Activated naive CD4-positive, alpha-beta T cell treated with anti-CD3 and anti-CD28 coated beads for 36 hours (primary cell): ENCODE measurements at regions not wholly inside any gene's neighbourhood (a gene's known extent, or its start where the extent isn't known, plus 50 kb on each side); places are given as distances from the start of the nearest gene placed in this dataset.

Source experiments
- CTCF ChIA-PET: fragments of 350-600 bp; sonication (Branson Sonifier 250); formaldehyde crosslinking; loops from one replicate; lab custom pipeline; 2021; ENCODE audit warnings: antibody characterized with exemption; lab: Charles Lee
- DNase-seq: peaks from one replicate; pipeline ENCODE4 v3.0.0-alpha.2; 2020
- H3K27ac Mint-ChIP-seq: one replicate; pipeline ENCODE4 v1.8.0; 2021; ENCODE audit warnings: mild to moderate bottlenecking, mixed read lengths
- H3K27me3 Mint-ChIP-seq: one replicate; pipeline ENCODE4 v1.8.0; 2021; ENCODE audit warnings: low read depth, mixed read lengths
- H3K36me3 Mint-ChIP-seq: one replicate; pipeline ENCODE4 v1.8.0; 2021; ENCODE audit warnings: low read depth, mixed read lengths
- H3K4me1 Mint-ChIP-seq: one replicate; pipeline ENCODE4 v1.8.0; 2021; ENCODE audit warnings: low read depth, mixed read lengths
- H3K4me3 Mint-ChIP-seq: one replicate; pipeline ENCODE4 v1.8.0; 2021; ENCODE audit warnings: mild to moderate bottlenecking, moderate library complexity, mixed read lengths
- H3K9me3 Mint-ChIP-seq: one replicate; pipeline ENCODE4 v1.8.0; 2021; ENCODE audit warnings: mixed read lengths
- intact Hi-C: fragments of 100-400 bp; cut with micrococcal nuclease; formaldehyde crosslinking; loops from one replicate; pipeline ENCODE4 v1.15.1; 2023

DNA sequence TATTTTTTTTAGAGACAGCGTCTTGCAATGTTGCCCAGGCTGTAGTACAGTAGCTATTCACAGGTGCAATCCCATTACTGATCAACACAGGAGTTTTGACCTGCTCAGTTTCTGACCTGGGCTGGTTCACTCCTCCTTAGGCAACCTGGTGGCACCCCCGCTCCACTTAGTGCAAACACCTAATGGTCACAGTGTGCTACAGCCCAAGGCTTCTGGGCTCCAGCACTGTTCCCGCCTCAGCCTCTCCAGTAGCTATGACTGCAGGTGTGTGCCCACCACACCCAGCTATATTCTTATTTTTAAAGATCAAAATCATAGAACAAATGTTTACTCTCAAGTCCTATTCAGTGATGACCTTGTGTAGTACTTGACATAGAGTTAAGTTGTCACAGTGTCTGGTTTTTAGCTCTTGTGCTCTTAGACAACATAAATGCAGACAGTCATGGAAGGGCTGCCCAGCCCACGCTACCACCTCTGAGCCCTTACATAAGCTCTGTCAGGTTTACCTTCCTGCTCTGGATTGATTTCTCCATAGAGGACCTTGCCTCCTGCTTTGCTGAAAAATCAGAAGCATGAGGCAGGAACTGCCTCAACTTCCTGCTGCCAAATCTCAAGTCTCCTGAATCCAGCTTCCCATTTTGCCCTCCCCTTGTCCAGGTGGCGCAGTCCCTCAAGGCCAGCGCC is 82.2 kb upstream of the SLC1A4 start:
- Mint-ChIP-seq H3K36me3 (no peaks in the 10 kb centered on the region), H3K27me3 (peaks cover 3% of the 10 kb centered on the region), H3K27ac (no peak overlapping the region), H3K4me3 (no peak overlapping the region), H3K4me1 (peaks cover 2% of the 10 kb centered on the region), H3K9me3 (no peaks in the 10 kb centered on the region)
- intact Hi-C loops: no loop called here
- CTCF ChIA-PET: interaction anchor here (0.6 to 1.3 kb wide), 5 partner anchors 9 to 1044 kb away, joined by 3 to 6 read pairs (median 4); no protein-coding TSS in a partner anchor
- DNase-seq: no peak

DNA sequence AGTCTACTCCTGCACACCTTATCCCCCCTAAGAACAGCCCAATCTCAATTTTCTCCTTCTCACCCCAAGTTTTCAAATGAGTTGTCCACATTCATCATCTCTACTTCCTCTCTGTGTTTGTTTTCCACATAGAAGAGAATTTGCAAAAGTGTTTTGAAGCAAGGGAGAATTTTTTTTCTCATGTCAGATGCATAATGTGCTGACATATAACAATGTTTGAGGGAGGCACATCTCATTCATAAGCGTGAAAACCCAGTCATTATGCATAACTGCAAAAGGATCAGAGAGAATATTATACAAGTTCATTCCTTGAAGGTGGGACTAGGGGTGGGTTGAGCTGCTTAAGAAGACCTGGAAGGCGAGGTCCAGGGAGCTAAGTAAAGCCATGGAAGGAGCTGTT is 80.8 kb upstream of the SLC1A4 start:
- intact Hi-C loops: no loop called here
- Mint-ChIP-seq H3K27ac (no peak overlapping the region), H3K9me3 (no peaks in the 10 kb centered on the region), H3K4me3 (no peak overlapping the region), H3K27me3 (peaks cover 3% of the 10 kb centered on the region), H3K36me3 (no peaks in the 10 kb centered on the region), H3K4me1 (peaks cover 8% of the 10 kb centered on the region)
- no peak for DNase-seq
- CTCF ChIA-PET: interaction anchor here (0.7 kb wide), 1 partner anchor 9 kb away, joined by 3 read pairs; no protein-coding TSS in a partner anchor

- peaks cover 9% of the 10 kb centered on the region for H3K4me1 Mint-ChIP-seq
- H3K27me3 Mint-ChIP-seq: peaks cover 3% of the 10 kb centered on the region
- CTCF ChIA-PET: no interaction called here
- H3K27ac Mint-ChIP-seq: no peak overlapping the region
- H3K36me3 Mint-ChIP-seq: no peaks in the 10 kb centered on the region
- intact Hi-C loops: no loop called here
- DNase-seq: no peak
- H3K9me3 Mint-ChIP-seq: no peaks in the 10 kb centered on the region
- H3K4me3 Mint-ChIP-seq: no peak overlapping the region
These were observed 78.7 kb upstream of the SLC1A4 start for GRCh38 chr2:64910523-64910922.

DNA sequence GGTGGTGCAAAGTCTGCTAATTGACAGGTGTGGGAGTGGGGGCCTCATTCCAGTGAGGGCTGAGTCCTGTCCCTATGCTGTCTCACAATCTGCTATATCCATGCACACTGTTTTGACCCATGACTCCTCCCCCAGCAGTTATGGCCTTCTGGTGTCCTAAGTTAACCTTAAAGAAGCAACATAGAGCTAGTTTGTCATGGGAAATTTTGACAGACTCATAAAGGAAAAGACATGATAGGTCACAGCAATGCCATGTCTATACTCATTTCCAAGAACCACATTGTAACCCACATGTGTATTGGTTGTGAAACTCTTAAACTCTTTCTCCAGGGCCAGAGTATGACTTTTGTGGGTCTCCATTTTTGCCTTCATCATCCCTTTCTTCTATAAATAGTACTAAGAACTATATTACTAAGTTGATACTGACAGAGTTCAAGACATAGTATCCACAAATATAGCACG is 78.2 kb upstream of the SLC1A4 start:
- CTCF ChIA-PET: no interaction called here
- Mint-ChIP-seq H3K4me1 (peaks cover 9% of the 10 kb centered on the region), H3K9me3 (no peaks in the 10 kb centered on the region), H3K36me3 (no peaks in the 10 kb centered on the region), H3K27ac (no peak overlapping the region), H3K27me3 (peaks cover 3% of the 10 kb centered on the region), H3K4me3 (no peak overlapping the region)
- intact Hi-C loops: no loop called here
- DNase-seq: no peak

DNA sequence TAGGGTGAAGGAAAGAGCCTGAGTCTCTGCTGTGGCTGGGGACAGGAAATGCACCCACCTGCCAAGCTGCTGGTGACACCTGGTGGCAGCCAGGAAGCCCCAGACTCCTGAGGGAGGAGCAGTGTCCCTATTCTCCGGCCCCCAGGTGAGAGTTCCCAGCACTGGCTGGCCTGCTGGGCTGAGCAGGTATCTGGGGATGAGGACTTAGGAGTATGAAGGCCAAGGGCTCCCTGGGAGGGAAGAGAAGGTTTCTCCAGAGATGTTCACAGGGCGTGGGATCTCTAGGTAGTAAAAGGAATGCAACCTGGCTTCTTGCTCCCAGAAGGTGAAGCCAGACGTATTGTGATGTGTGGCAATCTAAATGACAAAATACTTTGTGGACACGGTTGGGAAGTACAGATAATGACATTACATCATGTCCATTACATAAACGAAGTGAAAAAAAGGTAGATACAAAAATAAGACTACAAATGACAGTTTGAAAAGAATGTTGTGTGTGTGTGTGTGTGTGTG is 75.8 kb upstream of the SLC1A4 start:
- no peaks in the 10 kb centered on the region for H3K9me3 Mint-ChIP-seq
- peak; percentile 49 for DNase-seq
- H3K27me3 Mint-ChIP-seq: peaks cover 3% of the 10 kb centered on the region
- H3K4me3 Mint-ChIP-seq: no peak overlapping the region
- no peaks in the 10 kb centered on the region for H3K36me3 Mint-ChIP-seq
- no peak overlapping the region for H3K27ac Mint-ChIP-seq
- CTCF ChIA-PET: interaction anchor here (1.1 to 1.3 kb wide), 2 partner anchors 11 to 106 kb away, joined by 3 read pairs; no protein-coding TSS in a partner anchor
- intact Hi-C loops: loop anchor here (1.0 kb wide), 1 partner anchor 391 kb away; no protein-coding TSS in a partner anchor
- H3K4me1 Mint-ChIP-seq: peaks cover 12% of the 10 kb centered on the region

DNA sequence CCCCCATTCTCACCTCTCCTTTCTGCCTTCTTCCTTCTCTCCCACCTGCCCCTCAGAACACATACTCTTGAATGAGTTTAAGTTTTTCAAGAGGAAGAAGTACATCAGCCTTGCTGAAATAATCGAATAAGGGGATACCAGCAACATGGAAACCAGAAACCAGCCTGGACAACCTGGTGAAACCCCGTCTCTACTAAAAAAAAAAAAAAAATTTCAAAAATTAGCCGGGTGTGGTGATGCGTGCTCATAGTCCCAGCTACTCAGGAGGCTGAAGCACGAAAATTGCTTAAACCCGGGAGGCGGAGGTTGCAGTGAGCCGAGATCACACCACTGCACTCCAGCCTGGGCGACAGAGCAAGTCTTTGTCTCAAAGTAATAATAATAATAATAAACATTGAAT is 75.0 kb upstream of the SLC1A4 start:
- intact Hi-C loops: no loop called here
- Mint-ChIP-seq H3K27ac (no peak overlapping the region), H3K4me1 (peaks cover 14% of the 10 kb centered on the region), H3K27me3 (no peaks in the 10 kb centered on the region), H3K4me3 (no peak overlapping the region), H3K36me3 (no peaks in the 10 kb centered on the region), H3K9me3 (no peaks in the 10 kb centered on the region)
- CTCF ChIA-PET: interaction anchor here (0.7 to 1.5 kb wide), 2 partner anchors 133 to 328 kb away, joined by 3 to 6 read pairs; no protein-coding TSS in a partner anchor
- no peak for DNase-seq

- no peak for DNase-seq
- no peaks in the 10 kb centered on the region for H3K36me3 Mint-ChIP-seq
- no peak overlapping the region for H3K27ac Mint-ChIP-seq
- H3K4me3 Mint-ChIP-seq: no peak overlapping the region
- no peaks in the 10 kb centered on the region for H3K27me3 Mint-ChIP-seq
- H3K4me1 Mint-ChIP-seq: peaks cover 14% of the 10 kb centered on the region
- CTCF ChIA-PET: interaction anchor here (0.6 to 5.2 kb wide), 8 partner anchors 9 to 329 kb away, joined by 3 to 58 read pairs (median 4); no protein-coding TSS in a partner anchor
- intact Hi-C loops: no loop called here
- no peaks in the 10 kb centered on the region for H3K9me3 Mint-ChIP-seq
These were observed 74.3 kb upstream of the SLC1A4 start for GRCh38 chr2:64914735-64915509.

- CTCF ChIA-PET: interaction anchor here (0.6 to 5.2 kb wide), 8 partner anchors 9 to 273 kb away, joined by 3 to 58 read pairs (median 5); no protein-coding TSS in a partner anchor
- Mint-ChIP-seq H3K27ac (no peak overlapping the region), H3K27me3 (no peaks in the 10 kb centered on the region), H3K9me3 (no peaks in the 10 kb centered on the region), H3K4me3 (no peak overlapping the region), H3K4me1 (peaks cover 14% of the 10 kb centered on the region), H3K36me3 (no peaks in the 10 kb centered on the region)
- intact Hi-C loops: no loop called here
- DNase-seq: no peak
These were observed 73.7 kb upstream of the SLC1A4 start for GRCh38 chr2:64915510-64915900.

DNA sequence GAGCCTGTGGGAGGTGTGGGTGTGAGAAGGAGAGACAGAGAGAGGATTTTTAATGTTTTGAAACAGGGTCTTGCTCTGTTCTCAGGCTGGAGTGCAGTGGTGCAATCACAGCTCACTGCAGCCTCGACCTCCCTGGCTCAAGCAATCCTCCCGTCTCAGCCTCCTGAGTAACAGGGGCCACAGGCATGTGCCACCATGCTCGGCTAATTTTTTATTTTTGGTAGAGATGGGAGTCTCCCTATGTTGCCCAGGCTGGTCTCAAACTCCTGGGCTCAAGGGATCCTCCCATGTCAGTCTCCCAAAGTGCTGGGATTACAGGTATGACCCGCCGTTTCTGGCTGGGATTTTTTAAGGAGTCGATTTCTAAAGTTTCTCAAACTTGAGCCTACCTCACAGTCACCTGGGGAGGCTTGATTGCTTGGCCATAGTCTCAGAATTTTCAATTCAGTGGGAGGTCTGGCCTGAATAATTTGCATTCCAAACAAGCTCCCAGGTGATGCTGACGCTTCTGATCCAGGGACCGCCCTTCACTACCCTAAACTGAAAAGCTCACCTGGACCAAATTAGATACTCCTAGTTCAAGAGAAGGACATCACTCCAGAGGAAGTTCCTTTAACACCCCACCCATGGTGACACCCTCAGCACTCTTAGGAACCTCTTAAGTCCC is 70.8 kb upstream of the SLC1A4 start:
- no peaks in the 10 kb centered on the region for H3K36me3 Mint-ChIP-seq
- no peaks in the 10 kb centered on the region for H3K27me3 Mint-ChIP-seq
- peak overlapping the region; percentile 69 for H3K27ac Mint-ChIP-seq
- intact Hi-C loops: loop anchor here (2.0 kb wide), 1 partner anchor 28 kb away; no protein-coding TSS in a partner anchor
- DNase-seq: no peak
- peak overlapping the region; percentile 77 for H3K4me3 Mint-ChIP-seq
- H3K9me3 Mint-ChIP-seq: no peaks in the 10 kb centered on the region
- CTCF ChIA-PET: interaction anchor here (0.5 to 5.4 kb wide), 39 partner anchors 8 to 268 kb away, joined by 3 to 77 read pairs (median 5); partner anchors contain the start of genes CEP68 and RAB1A
- peaks cover 7% of the 10 kb centered on the region for H3K4me1 Mint-ChIP-seq

- intact Hi-C loops: loop anchor here (2.0 kb wide), 1 partner anchor 28 kb away; no protein-coding TSS in a partner anchor
- H3K4me3 Mint-ChIP-seq: no peak overlapping the region
- H3K27me3 Mint-ChIP-seq: no peaks in the 10 kb centered on the region
- CTCF ChIA-PET: interaction anchor here (0.8 to 5.4 kb wide), 7 partner anchors 28 to 268 kb away, joined by 3 to 77 read pairs (median 4); no protein-coding TSS in a partner anchor
- H3K4me1 Mint-ChIP-seq: peaks cover 5% of the 10 kb centered on the region
- DNase-seq: peak; percentile 19
- H3K36me3 Mint-ChIP-seq: no peaks in the 10 kb centered on the region
- no peaks in the 10 kb centered on the region for H3K9me3 Mint-ChIP-seq
- H3K27ac Mint-ChIP-seq: no peak overlapping the region
These were observed 69.9 kb upstream of the SLC1A4 start for GRCh38 chr2:64919261-64919660.

GRCh38 chr2:64922482-64923384 is 66.5 kb upstream of the SLC1A4 start:
- intact Hi-C loops: no loop called here
- Mint-ChIP-seq H3K9me3 (peaks cover 9% of the 10 kb centered on the region), H3K27me3 (no peaks in the 10 kb centered on the region), H3K4me3 (no peak overlapping the region), H3K36me3 (peaks cover 2% of the 10 kb centered on the region), H3K4me1 (peaks cover 5% of the 10 kb centered on the region), H3K27ac (no peak overlapping the region)
- no peak for DNase-seq
- CTCF ChIA-PET: interaction anchor here (0.6 to 0.8 kb wide), 2 partner anchors 244 to 246 kb away, joined by 3 to 4 read pairs; no protein-coding TSS in a partner anchor
